Calu3 (cell line): ENCODE measurements at regions not wholly inside any gene's neighbourhood (a gene's known extent, or its start where the extent isn't known, plus 50 kb on each side); places are given as distances from the start of the nearest gene placed in this dataset.
"Not testable (repeated sequence)": the region's sequence is repeated elsewhere in the genome, so short reads cannot be mapped to it uniquely, and the experiment has no call there.

Source experiments
- BruUV-seq: library from RNA; stranded (reverse); fragments of 400-500 nt; replicated peaks from 2 replicates; lab custom pipeline; 2021; lab: Mats Ljungman, UMichigan
- CTCF ChIA-PET: fragments of 300-600 bp; sonication (Branson Sonifier 250); formaldehyde crosslinking; loops from one replicate; lab custom pipeline; 2022; ENCODE audit warnings: antibody characterized with exemption; lab: Charles Lee
- DNase-seq: peaks from one replicate; pipeline ENCODE4 v3.0.0; 2022
- H3K27ac Mint-ChIP-seq: one replicate; pipeline ENCODE4 v1.8.0; 2022; ENCODE audit warnings: mixed read lengths; ENCODE audit not compliant: unreplicated experiment
- H3K27me3 Mint-ChIP-seq: one replicate; pipeline ENCODE4 v1.8.0; 2022; ENCODE audit warnings: mixed read lengths; ENCODE audit not compliant: unreplicated experiment
- H3K36me3 Mint-ChIP-seq: one replicate; pipeline ENCODE4 v1.8.0; 2022; ENCODE audit warnings: mild to moderate bottlenecking, moderate library complexity, mixed read lengths; ENCODE audit not compliant: insufficient read depth, unreplicated experiment
- H3K4me1 Mint-ChIP-seq: one replicate; pipeline ENCODE4 v1.8.0; 2022; ENCODE audit warnings: mild to moderate bottlenecking, low read depth, mixed read lengths; ENCODE audit not compliant: unreplicated experiment
- H3K4me3 Mint-ChIP-seq: one replicate; pipeline ENCODE4 v1.8.0; 2022; ENCODE audit warnings: mild to moderate bottlenecking, low read depth, moderate library complexity, mixed read lengths; ENCODE audit not compliant: unreplicated experiment
- H3K9me3 Mint-ChIP-seq: one replicate; pipeline ENCODE4 v1.8.0; 2022; ENCODE audit warnings: low read depth, mixed read lengths; ENCODE audit not compliant: unreplicated experiment
- CTCF ChIP-seq: fragments of 200-600 bp; IDR thresholded peaks from one replicate; pipeline ENCODE4 v1.8.0; 2022; ENCODE audit warnings: antibody characterized with exemption; ENCODE audit not compliant: unreplicated experiment
- intact Hi-C: fragments of 100-400 bp; cut with micrococcal nuclease; formaldehyde crosslinking; loops from one replicate; pipeline ENCODE4 v1.10.0; 2022; ENCODE audit not compliant: unreplicated experiment

- TF ChIP-seq CTCF: no peak
- no peak for DNase-seq
- H3K27ac Mint-ChIP-seq: no peak overlapping the region
- peaks cover 5% of the 10 kb centered on the region for H3K36me3 Mint-ChIP-seq
- no TSS peak for BruUV-seq
- intact Hi-C loops: no loop called here
- no peak overlapping the region for H3K4me3 Mint-ChIP-seq
- no peaks in the 10 kb centered on the region for H3K4me1 Mint-ChIP-seq
- CTCF ChIA-PET: no interaction called here
- H3K27me3 Mint-ChIP-seq: peaks cover 25% of the 10 kb centered on the region
- H3K9me3 Mint-ChIP-seq: no peaks in the 10 kb centered on the region
Observed at GRCh38 chr5:138637256-138637655, 62.1 kb upstream of the HSPA9 start.

GRCh38 chr5:138636398-138636944 is 61.3 kb upstream of the HSPA9 start:
- H3K27me3 Mint-ChIP-seq: peaks cover 23% of the 10 kb centered on the region
- H3K4me1 Mint-ChIP-seq: no peaks in the 10 kb centered on the region
- intact Hi-C loops: no loop called here
- CTCF ChIA-PET: no interaction called here
- no peaks in the 10 kb centered on the region for H3K9me3 Mint-ChIP-seq
- no peak for DNase-seq
- no TSS peak for BruUV-seq
- H3K4me3 Mint-ChIP-seq: no peak overlapping the region
- no peak overlapping the region for H3K27ac Mint-ChIP-seq
- no peaks in the 10 kb centered on the region for H3K36me3 Mint-ChIP-seq
- no peak for TF ChIP-seq CTCF

GRCh38 chr5:138635708-138636107 is 60.5 kb upstream of the HSPA9 start:
- Mint-ChIP-seq H3K4me3 (no peak overlapping the region), H3K27me3 (peaks cover 15% of the 10 kb centered on the region), H3K4me1 (no peaks in the 10 kb centered on the region), H3K9me3 (no peaks in the 10 kb centered on the region), H3K36me3 (no peaks in the 10 kb centered on the region), H3K27ac (no peak overlapping the region)
- intact Hi-C loops: no loop called here
- TF ChIP-seq CTCF: no peak
- no TSS peak for BruUV-seq
- CTCF ChIA-PET: no interaction called here
- DNase-seq: no peak

GRCh38 chr5:138635265-138635664 is 60.1 kb upstream of the HSPA9 start:
- CTCF ChIA-PET: no interaction called here

GRCh38 chr5:138634804-138635203 is 59.6 kb upstream of the HSPA9 start:
- CTCF ChIA-PET: interaction anchor here (0.6 kb wide), 1 partner anchor 41 kb away, joined by 3 read pairs; no protein-coding TSS in a partner anchor
- H3K4me1 Mint-ChIP-seq, H3K36me3 Mint-ChIP-seq, DNase-seq, H3K9me3 Mint-ChIP-seq, H3K4me3 Mint-ChIP-seq, H3K27me3 Mint-ChIP-seq, H3K27ac Mint-ChIP-seq, intact Hi-C loops, BruUV-seq: not testable (repeated sequence)

More at GRCh38 chr5:138635265-138635664, 60.1 kb upstream of the HSPA9 start:
- no peak overlapping the region for H3K4me3 Mint-ChIP-seq
- BruUV-seq: no TSS peak
- no peaks in the 10 kb centered on the region for H3K4me1 Mint-ChIP-seq
- no peak overlapping the region for H3K27ac Mint-ChIP-seq
- no peak for DNase-seq
- no peaks in the 10 kb centered on the region for H3K9me3 Mint-ChIP-seq
- intact Hi-C loops: no loop called here
- no peak for TF ChIP-seq CTCF
- H3K27me3 Mint-ChIP-seq: peaks cover 11% of the 10 kb centered on the region
- H3K36me3 Mint-ChIP-seq: no peaks in the 10 kb centered on the region
